Prostate gland (tissue), 2 donors: ENCODE measurements at regions not wholly inside any gene's neighbourhood (a gene's known extent, or its start where the extent isn't known, plus 50 kb on each side); places are given as distances from the start of the nearest gene placed in this dataset.

Experiments
- CTCF ChIP-seq, 4 experiments: fragments of 200-600 bp in 2 of 4; fragments of 450-650 bp in 2 of 4; sonication (generic) in 2 of 4; IDR thresholded peaks; 1 replicate in 3 of 4; 2 replicates in 1 of 4; pipeline ENCODE4 v1.5.1; 2016 to 2019; ENCODE audit warnings: antibody characterized with exemption in 4 of 4, mild to moderate bottlenecking in 2 of 4, moderate library complexity in 2 of 4
- POLR2A ChIP-seq: fragments of 450-650 bp; IDR thresholded peaks from one replicate; pipeline ENCODE4 v1.6.1; 2016; ENCODE audit warnings: antibody characterized with exemption, mild to moderate bottlenecking

DNA sequence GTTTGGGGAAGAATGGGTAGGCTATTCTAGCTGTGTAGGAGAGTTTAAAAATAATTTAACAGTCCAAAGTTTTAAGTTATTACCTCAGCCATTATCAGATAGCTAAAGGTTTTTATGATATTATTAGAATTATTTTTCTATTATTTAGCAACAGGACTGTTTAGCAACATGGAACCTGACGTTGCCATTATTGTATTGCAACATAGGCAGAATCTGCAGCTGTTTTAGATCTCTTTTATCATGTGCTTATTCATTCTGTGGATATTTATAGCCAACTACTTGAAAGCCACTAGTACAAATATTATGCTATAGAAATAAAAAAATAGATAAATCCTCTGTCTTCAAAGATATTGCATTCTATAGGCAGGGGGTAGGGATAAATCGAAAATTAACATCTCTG lies 382.0 kb upstream of the TRAM1L1 start:
- no peak for TF ChIP-seq CTCF (IDR thresholded peaks at IDR 0.05)
- TF ChIP-seq POLR2A = no peak
